CD1c-positive myeloid dendritic cell (primary cell): ENCODE measurements at regions not wholly inside any gene's neighbourhood (a gene's known extent, or its start where the extent isn't known, plus 50 kb on each side); places are given as distances from the start of the nearest gene placed in this dataset.
A peak's percentile ranks its signal among the peaks of the same experiment; 100 is the strongest.

Source experiments
- DNase-seq: peaks from one replicate; pipeline ENCODE4 v3.0.0-alpha.2; 2016; ENCODE audit errors: extremely low spot score

GRCh38 chr12:30828686-30829085 is 73.9 kb upstream of the CAPRIN2 start:
- no peak for DNase-seq

GRCh38 chr12:30827101-30828066 is 72.6 kb upstream of the CAPRIN2 start:
- no peak for DNase-seq

- DNase-seq: no peak
Observed at GRCh38 chr12:30826276-30826675, 71.5 kb upstream of the CAPRIN2 start.

- DNase-seq: no peak
Observed at GRCh38 chr12:30825341-30825740, 70.6 kb upstream of the CAPRIN2 start.

GRCh38 chr12:30824311-30824710 is 69.6 kb upstream of the CAPRIN2 start:
- DNase-seq: no peak

- no peak for DNase-seq
Observed at GRCh38 chr12:30823764-30824163, 69.0 kb upstream of the CAPRIN2 start.

- DNase-seq: peak; percentile 28
Observed at GRCh38 chr12:30823156-30823699, 68.5 kb upstream of the CAPRIN2 start.

- DNase-seq: peak; percentile 52
Observed at GRCh38 chr12:30822385-30823155, 67.8 kb upstream of the CAPRIN2 start.

- DNase-seq: no peak
Observed at GRCh38 chr12:30820406-30820946, 65.7 kb upstream of the CAPRIN2 start.

- no peak for DNase-seq
Observed at GRCh38 chr12:30818562-30818961, 63.8 kb upstream of the CAPRIN2 start.

GRCh38 chr12:30816742-30817465 is 62.2 kb upstream of the CAPRIN2 start:
- no peak for DNase-seq

GRCh38 chr12:30814295-30814655 is 59.5 kb upstream of the CAPRIN2 start:
- DNase-seq: no peak

GRCh38 chr12:30813525-30814294 is 59.0 kb upstream of the CAPRIN2 start:
- peak; percentile 11 for DNase-seq

- DNase-seq: no peak
Observed at GRCh38 chr12:30811966-30812365, 57.2 kb upstream of the CAPRIN2 start.

- DNase-seq: no peak
Observed at GRCh38 chr12:30810918-30811317, 56.2 kb upstream of the CAPRIN2 start.

GRCh38 chr12:30807695-30808034 is 52.9 kb upstream of the CAPRIN2 start:
- DNase-seq: no peak

- peak; percentile 66 for DNase-seq
Observed at GRCh38 chr12:30806989-30807694, 52.4 kb upstream of the CAPRIN2 start.

- DNase-seq: no peak
Observed at GRCh38 chr12:30805959-30806358, 51.2 kb upstream of the CAPRIN2 start.
